HepG2 (cell line): ENCODE measurements at regions not wholly inside any gene's neighbourhood (a gene's known extent, or its start where the extent isn't known, plus 50 kb on each side); places are given as distances from the start of the nearest gene placed in this dataset.

Experiments used
- ATAC-seq: fragments of 200-7000 bp; cut with Tn5 transposase; 3 replicates; pipeline ENCODE4 v1.9.1; 2020; ENCODE audit warnings: mild to moderate bottlenecking, moderate library complexity
- BruUV-seq: library from RNA; stranded (reverse); fragments of 400-500 nt; replicated peaks from 2 replicates; lab custom pipeline; 2021; lab: Mats Ljungman, UMichigan
- CTCF ChIA-PET: fragments of 300-600 bp; formaldehyde crosslinking; extraction: SDS; loops from one replicate; lab custom pipeline; 2021; ENCODE audit warnings: low total read pairs, inconsistent platforms, low intra/inter-chr PET ratio; lab: Yijun Ruan, JAX
- POLR2A ChIA-PET: fragments of 350-600 bp; sonication (Branson Sonifier 250); formaldehyde crosslinking; loops from one replicate; lab custom pipeline; 2020; ENCODE audit warnings: antibody characterized with exemption, inconsistent platforms; lab: Yijun Ruan, JAX
- DNase-seq: peaks from one replicate; pipeline ENCODE4 v3.0.0-alpha.2; 2015; ENCODE audit warnings: low spot score
- FAIRE-seq: peaks from 3 replicates; lab custom pipeline; 2011; peaks lifted over from hg19 to GRCh38; lab: Jason Lieb, UNC
- H2AFZ ChIP-seq: one replicate; pipeline ENCODE4 v1.6.1; 2011; ENCODE audit warnings: low read length, inconsistent platforms
- H3K27ac ChIP-seq: fragments of 300-600 bp; 3 replicates; pipeline ENCODE4 v1.8.0; 2011; ENCODE audit warnings: mixed run types, mild to moderate bottlenecking, mixed read lengths, low read length, inconsistent platforms; ENCODE audit not compliant: insufficient read depth; ENCODE audit errors: extremely low read length
- H3K27me3 ChIP-seq, 2 experiments: fragments of 200-600 bp in 1 of 2; 2 replicates in 1 of 2; 3 replicates in 1 of 2; pipeline versions ENCODE4 v1.6.0 to v1.8.0; 2011; ENCODE audit warnings: low read length in 2 of 2, mild to moderate bottlenecking in 2 of 2, moderate library complexity in 2 of 2, inconsistent platforms in 1 of 2; ENCODE audit not compliant: insufficient read depth in 2 of 2, control insufficient read depth in 1 of 2
- H3K36me3 ChIP-seq, 2 experiments: fragments of 200-600 bp in 1 of 2; replicated peaks in 1 of 2; 2 replicates in 1 of 2; 3 replicates in 1 of 2; pipeline versions ENCODE4 v1.5.1 to v1.8.0; 2011; ENCODE audit warnings: low read length in 2 of 2, inconsistent platforms in 1 of 2; ENCODE audit not compliant: insufficient read depth in 2 of 2, control insufficient read depth in 1 of 2
- H3K4me1 ChIP-seq: 2 replicates; pipeline ENCODE4 v1.5.1; 2012; ENCODE audit warnings: low read length, inconsistent platforms; ENCODE audit not compliant: insufficient read depth
- H3K4me2 ChIP-seq: 2 replicates; pipeline ENCODE4 v1.6.0; 2011; ENCODE audit warnings: low read depth, low read length, inconsistent platforms
- H3K4me3 ChIP-seq, 3 experiments: fragments of 200-600 bp in 1 of 3; sonication (generic), shearing (Covaris generic) in 1 of 3; replicated peaks in 1 of 3; 2 replicates each; pipeline ENCODE4 v1.5.1; 2011 to 2016; ENCODE audit warnings: low read length in 3 of 3, inconsistent platforms in 2 of 3, low read depth in 2 of 3, mild to moderate bottlenecking in 2 of 3, control low read depth in 1 of 3, mixed read lengths in 1 of 3; ENCODE audit not compliant: insufficient read depth in 1 of 3
- H3K79me2 ChIP-seq: one replicate; pipeline ENCODE4 v1.6.1; 2011; ENCODE audit warnings: low read length, inconsistent platforms; ENCODE audit not compliant: insufficient read depth
- H3K9ac ChIP-seq: 2 replicates; pipeline ENCODE4 v1.6.0; 2011; ENCODE audit warnings: mild to moderate bottlenecking, low read depth, low read length, inconsistent platforms; ENCODE audit not compliant: insufficient read depth
- H3K9me3 ChIP-seq: 2 replicates; pipeline ENCODE4 v1.5.1; 2012; ENCODE audit warnings: mild to moderate bottlenecking, low read length
- H4K20me1 ChIP-seq: 2 replicates; pipeline ENCODE4 v1.6.0; 2011; ENCODE audit warnings: inconsistent platforms, mild to moderate bottlenecking, low read length, moderate library complexity; ENCODE audit not compliant: insufficient read depth
- CC2D1A ChIP-seq: sonication (generic); formaldehyde crosslinking; IDR thresholded peaks from 2 replicates; pipeline ENCODE4 v1.8.1; 2023; ENCODE audit warnings: mild to moderate bottlenecking, missing genetic modification reagents
- DRAP1 ChIP-seq: IDR thresholded peaks from 2 replicates; pipeline ENCODE4 v1.6.1; 2016; ENCODE audit warnings: missing genetic modification reagents, missing compliant biosample characterization
- ESRRA ChIP-seq: sonication (generic); formaldehyde crosslinking; IDR thresholded peaks from 2 replicates; pipeline ENCODE4 v1.5.1; 2020; ENCODE audit warnings: mild to moderate bottlenecking, low read depth, missing genetic modification reagents
- GATA4 ChIP-seq: sonication (generic); IDR thresholded peaks from 2 replicates; pipeline ENCODE4 v1.6.1; 2016; ENCODE audit warnings: antibody characterized with exemption, low read depth, borderline replicate concordance
- HDAC2 ChIP-seq: sonication (generic); formaldehyde crosslinking; IDR thresholded peaks from 2 replicates; pipeline ENCODE4 v1.4.0; 2020; ENCODE audit warnings: missing genetic modification reagents
- HMG20B ChIP-seq: conservative IDR thresholded peaks from 2 replicates; pipeline ENCODE4 v1.6.1; 2016; ENCODE audit warnings: missing genetic modification reagents, missing compliant biosample characterization
- MNT ChIP-seq: fragments of 450-650 bp; IDR thresholded peaks from 2 replicates; pipeline ENCODE4 v1.6.1; 2016
- PHF21A ChIP-seq: sonication (generic); formaldehyde crosslinking; IDR thresholded peaks from 2 replicates; pipeline ENCODE4 v1.5.0; 2020; ENCODE audit warnings: mild to moderate bottlenecking, missing genetic modification reagents
- PHF5A ChIP-seq: IDR thresholded peaks from one replicate; pipeline ENCODE4 v1.6.1; 2018; ENCODE audit warnings: low read depth, missing genetic modification reagents; ENCODE audit not compliant: unreplicated experiment
- POLR2A ChIP-seq, 2 experiments: IDR thresholded peaks; 2 replicates each; pipeline ENCODE4 v1.6.1; 2011; ENCODE audit warnings: low read depth in 2 of 2, low read length in 2 of 2, mild to moderate bottlenecking in 1 of 2, moderate library complexity in 1 of 2; ENCODE audit not compliant: insufficient read depth in 1 of 2
- RARA ChIP-seq: IDR thresholded peaks from 2 replicates; pipeline ENCODE4 v1.6.1; 2016; ENCODE audit warnings: missing genetic modification reagents, missing compliant biosample characterization
- RELA ChIP-seq: sonication (generic); formaldehyde crosslinking; IDR thresholded peaks from 2 replicates; pipeline ENCODE4 v1.4.0; 2020; ENCODE audit warnings: missing genetic modification reagents
- SAP130 ChIP-seq: IDR thresholded peaks from 2 replicates; pipeline ENCODE4 v1.6.1; 2016; ENCODE audit warnings: low read depth
- TMF1 ChIP-seq: sonication (generic); formaldehyde crosslinking; IDR thresholded peaks from 2 replicates; pipeline ENCODE4 v1.8.1; 2022; ENCODE audit warnings: low read depth, missing genetic modification reagents
- ZNF235 ChIP-seq: sonication (generic); formaldehyde crosslinking; IDR thresholded peaks from 2 replicates; pipeline ENCODE4 v1.8.1; 2023; ENCODE audit warnings: mild to moderate bottlenecking, missing genetic modification reagents, borderline replicate concordance
- ZNF549 ChIP-seq: sonication (generic); formaldehyde crosslinking; IDR thresholded peaks from 2 replicates; pipeline ENCODE4 v1.5.0; 2020; ENCODE audit warnings: missing genetic modification reagents
- ZNF598 ChIP-seq: sonication (generic); formaldehyde crosslinking; IDR thresholded peaks from 2 replicates; pipeline ENCODE4 v1.5.1; 2020; ENCODE audit warnings: mild to moderate bottlenecking, missing genetic modification reagents, borderline replicate concordance
- ZNF879 ChIP-seq: sonication (generic); formaldehyde crosslinking; IDR thresholded peaks from 2 replicates; pipeline ENCODE4 v1.8.1; 2023; ENCODE audit warnings: missing genetic modification reagents
- WGBS: methylation state at CpG from one replicate; pipeline ENCODE4 v1.1.6; 2017; ENCODE audit warnings: low lambda C conversion rate; 5-methylcytosine and 5-hydroxymethylcytosine counted together
- in situ Hi-C: cut with HindIII; loops from 2 replicates; pipeline ENCODE4 v1.10.0; 2017; ENCODE audit warnings: low pct_unique_long_range_greater_than_20kb; ENCODE audit not compliant: extremely low pct_ligation_motif_present
- intact Hi-C: fragments of 100-400 bp; cut with micrococcal nuclease; formaldehyde crosslinking; loops from one replicate; pipeline ENCODE4 v1.10.0; 2022; ENCODE audit not compliant: unreplicated experiment
- TF ChIP-seq, protein P1 (sequence below): sonication (generic); formaldehyde crosslinking; IDR thresholded peaks from 2 replicates; pipeline ENCODE4 v1.8.1; 2022; ENCODE audit warnings: mild to moderate bottlenecking, missing genetic modification reagents

DNA sequence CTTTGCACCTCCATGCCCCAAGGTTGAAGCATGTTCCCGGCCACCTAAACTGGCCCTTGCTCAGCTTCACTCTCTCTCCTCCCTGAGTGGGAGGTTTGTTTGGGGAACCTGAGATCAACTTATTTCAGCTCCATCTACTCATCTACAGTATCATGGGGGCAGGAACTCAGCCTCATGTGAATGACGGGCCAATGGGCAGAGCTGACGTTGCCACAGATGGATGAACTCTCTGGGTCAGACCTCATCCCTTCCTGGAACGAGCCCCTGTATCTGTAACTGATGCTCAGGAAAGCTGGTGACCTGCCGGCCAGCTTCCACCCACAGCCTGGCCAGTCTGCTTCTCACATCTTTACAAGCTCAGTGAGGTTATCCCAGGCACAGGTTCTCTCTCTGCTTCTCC, 369.6 kb downstream of the IRX2 start (continued):
- TF ChIP-seq ZNF235 (CRISPR knock-in tag) (no peak), ZNF598 (no peak), POLR2A (IDR thresholded peaks at IDR 0.05; ENCODE audit: insufficient read depth in 1 of 2, low read depth in 2 of 2, low read length in 2 of 2) (no peak), CC2D1A (no peak)
- TF ChIP-seq, all 625 proteins: peak for 0

- in situ Hi-C loops = no loop called here
- 0% methylated on average over 1 of the region's 7 CpGs for WGBS
- Histone ChIP-seq H3K4me3 (no peak overlapping the region), H2AFZ (no peak overlapping the region), H3K9me3 (no peaks in the 10 kb centered on the region), H3K79me2 (no peaks in the 10 kb centered on the region), H3K4me1 (no peaks in the 10 kb centered on the region), H3K36me3 (no peaks in the 10 kb centered on the region; a peak in 1 of 5 replicates), H3K9ac (no peak overlapping the region), H3K27ac (no peak overlapping the region), H4K20me1 (no peaks in the 10 kb centered on the region), H3K4me2 (no peak overlapping the region), H3K27me3 (peaks cover 2 to 31% of the 10 kb centered on the region in 2 experiments; a peak in 3 of 5 replicates)
- FAIRE-seq (no peak), ATAC-seq (no peak), DNase-seq (no peak)
- CTCF ChIA-PET = no interaction called here
- no TSS peak for BruUV-seq
- POLR2A ChIA-PET = no interaction called here
- TF ChIP-seq HDAC2 (CRISPR knock-in tag) (no peak), MNT (peak; percentile 92), TMF1 (no peak)
- intact Hi-C loops = no loop called here
These were observed 370.4 kb downstream of the IRX2 start for GRCh38 chr5:2381070-2381469.

- POLR2A ChIA-PET = no interaction called here
- DNase-seq = no peak
- Histone ChIP-seq H3K9ac (no peak overlapping the region), H3K4me3 (no peak overlapping the region), H2AFZ (no peak overlapping the region), H4K20me1 (no peaks in the 10 kb centered on the region), H3K27me3 (peaks cover 0 to 21% of the 10 kb centered on the region in 2 experiments; a peak in 3 of 5 replicates), H3K9me3 (no peaks in the 10 kb centered on the region), H3K36me3 (no peaks in the 10 kb centered on the region; a peak in 1 of 5 replicates), H3K4me1 (no peaks in the 10 kb centered on the region), H3K4me2 (no peak overlapping the region), H3K79me2 (no peaks in the 10 kb centered on the region), H3K27ac (no peak overlapping the region)
- FAIRE-seq = no peak
- no peak for ATAC-seq
- CTCF ChIA-PET = no interaction called here
- intact Hi-C loops (no loop called here), in situ Hi-C loops (no loop called here)
- WGBS = 0% methylated on average over 1 of the region's 1 CpG
- no TSS peak for BruUV-seq
- no peak for TF ChIP-seq PHF21A (CRISPR knock-in tag)
- TF ChIP-seq SAP130 (CRISPR knock-in tag) = no peak
- no peak for TF ChIP-seq GATA4
- TF ChIP-seq RARA = no peak
- no peak for TF ChIP-seq RELA
- TF ChIP-seq, protein P1, sequence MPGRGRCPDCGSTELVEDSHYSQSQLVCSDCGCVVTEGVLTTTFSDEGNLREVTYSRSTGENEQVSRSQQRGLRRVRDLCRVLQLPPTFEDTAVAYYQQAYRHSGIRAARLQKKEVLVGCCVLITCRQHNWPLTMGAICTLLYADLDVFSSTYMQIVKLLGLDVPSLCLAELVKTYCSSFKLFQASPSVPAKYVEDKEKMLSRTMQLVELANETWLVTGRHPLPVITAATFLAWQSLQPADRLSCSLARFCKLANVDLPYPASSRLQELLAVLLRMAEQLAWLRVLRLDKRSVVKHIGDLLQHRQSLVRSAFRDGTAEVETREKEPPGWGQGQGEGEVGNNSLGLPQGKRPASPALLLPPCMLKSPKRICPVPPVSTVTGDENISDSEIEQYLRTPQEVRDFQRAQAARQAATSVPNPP (CRISPR knock-in tag) = no peak
- TF ChIP-seq HMG20B (CRISPR knock-in tag) = no peak
- TF ChIP-seq ZNF549 (CRISPR knock-in tag) = no peak
- no peak for TF ChIP-seq ZNF879 (CRISPR knock-in tag)
- no peak for TF ChIP-seq DRAP1 (CRISPR knock-in tag)
- TF ChIP-seq PHF5A = no peak
- no peak for TF ChIP-seq ESRRA (CRISPR knock-in tag)
These were observed 372.5 kb downstream of the IRX2 start for GRCh38 chr5:2378976-2379375.
